Colonic mucosa (tissue), 4 donors: ENCODE measurements at regions not wholly inside any gene's neighbourhood (a gene's known extent, or its start where the extent isn't known, plus 50 kb on each side); places are given as distances from the start of the nearest gene placed in this dataset.

Experiments
- DNase-seq: peaks from one replicate; pipeline ENCODE4 v3.0.0-alpha.2; 2020
- H3K27ac ChIP-seq: fragments of 200-600 bp; one replicate; pipeline ENCODE4 v1.8.0; 2021
- H3K27me3 ChIP-seq: fragments of 200-600 bp; one replicate; pipeline ENCODE4 v1.8.0; 2021
- H3K36me3 ChIP-seq: fragments of 200-600 bp; one replicate; pipeline ENCODE4 v1.8.0; 2021
- H3K4me1 ChIP-seq: fragments of 200-600 bp; one replicate; pipeline ENCODE4 v1.8.0; 2021; ENCODE audit warnings: mild to moderate bottlenecking
- H3K4me3 ChIP-seq: fragments of 200-600 bp; one replicate; pipeline ENCODE4 v1.8.0; 2021
- H3K9ac ChIP-seq, 2 donors: one replicate each; pipeline ENCODE4 v1.7.0; 2013; ENCODE audit warnings: control low read depth in 2 of 2, low read depth in 2 of 2, low read length in 2 of 2
- H3K9me3 ChIP-seq: fragments of 200-600 bp; one replicate; pipeline ENCODE4 v1.8.0; 2021
- CTCF ChIP-seq: fragments of 200-600 bp; IDR thresholded peaks from one replicate; pipeline ENCODE4 v1.8.0; 2022; ENCODE audit warnings: antibody characterized with exemption, mild to moderate bottlenecking
- intact Hi-C: fragments of 100-400 bp; cut with DNase I; formaldehyde crosslinking; loops from one replicate; pipeline ENCODE4 v1.14.1; 2022
- donor health status: healthy.
- donor health status: DM: no; HTN: no; CAD: no.
- donor health status: DM: no; HTN: no; CAD: no.

GRCh38 chrX:122816288-122816687 lies 367.8 kb upstream of the GRIA3 start:
- intact Hi-C loops, result no loop called here
- no peaks in the 10 kb centered on the region for H3K27me3 ChIP-seq
- H3K9ac ChIP-seq, result no peak overlapping the region
- no peaks in the 10 kb centered on the region for H3K9me3 ChIP-seq
- no peaks in the 10 kb centered on the region for H3K36me3 ChIP-seq
- H3K4me3 ChIP-seq, result no peak overlapping the region
- DNase-seq, result no peak
- TF ChIP-seq CTCF, result no peak
- H3K27ac ChIP-seq, result no peak overlapping the region
- H3K4me1 ChIP-seq, result no peaks in the 10 kb centered on the region

GRCh38 chrX:122817321-122817955 lies 366.6 kb upstream of the GRIA3 start:
- Histone ChIP-seq H3K27ac (no peak overlapping the region), H3K27me3 (no peaks in the 10 kb centered on the region), H3K9ac (no peak overlapping the region), H3K4me3 (no peak overlapping the region), H3K9me3 (no peaks in the 10 kb centered on the region), H3K4me1 (no peaks in the 10 kb centered on the region), H3K36me3 (no peaks in the 10 kb centered on the region)
- intact Hi-C loops, result no loop called here
- TF ChIP-seq CTCF, result no peak
- no peak for DNase-seq

GRCh38 chrX:122818068-122818467 lies 366.0 kb upstream of the GRIA3 start:
- H3K9me3 ChIP-seq, result no peaks in the 10 kb centered on the region
- TF ChIP-seq CTCF, result no peak
- no peak overlapping the region for H3K9ac ChIP-seq
- H3K4me1 ChIP-seq, result no peaks in the 10 kb centered on the region
- H3K27me3 ChIP-seq, result no peaks in the 10 kb centered on the region
- H3K27ac ChIP-seq, result no peak overlapping the region
- H3K36me3 ChIP-seq, result no peaks in the 10 kb centered on the region
- DNase-seq, result no peak
- intact Hi-C loops, result no loop called here
- no peak overlapping the region for H3K4me3 ChIP-seq

GRCh38 chrX:122833230-122833629 lies 350.8 kb upstream of the GRIA3 start:
- no peak for TF ChIP-seq CTCF
- Histone ChIP-seq H3K4me1 (no peaks in the 10 kb centered on the region), H3K27me3 (no peaks in the 10 kb centered on the region), H3K4me3 (no peak overlapping the region), H3K27ac (no peak overlapping the region), H3K9ac (no peak overlapping the region), H3K36me3 (no peaks in the 10 kb centered on the region), H3K9me3 (no peaks in the 10 kb centered on the region)
- DNase-seq, result no peak
- intact Hi-C loops, result no loop called here

- no peaks in the 10 kb centered on the region for H3K36me3 ChIP-seq
- H3K4me3 ChIP-seq, result no peak overlapping the region
- TF ChIP-seq CTCF, result no peak
- H3K9ac ChIP-seq, result no peak overlapping the region
- intact Hi-C loops, result no loop called here
- H3K27ac ChIP-seq, result no peak overlapping the region
- H3K4me1 ChIP-seq, result no peaks in the 10 kb centered on the region
- no peak for DNase-seq
- no peaks in the 10 kb centered on the region for H3K27me3 ChIP-seq
- H3K9me3 ChIP-seq, result no peaks in the 10 kb centered on the region
Observed at GRCh38 chrX:122835886-122836285, 348.2 kb upstream of the GRIA3 start.
